CD8-positive, alpha-beta memory T cell (primary cell): ENCODE measurements at regions not wholly inside any gene's neighbourhood (a gene's known extent, or its start where the extent isn't known, plus 50 kb on each side); places are given as distances from the start of the nearest gene placed in this dataset.
A peak's percentile ranks its signal among the peaks of the same experiment; 100 is the strongest.
"Not testable (repeated sequence)": the region's sequence is repeated elsewhere in the genome, so short reads cannot be mapped to it uniquely, and the experiment has no call there.

Source experiments
- CTCF ChIA-PET: fragments of 350-600 bp; sonication (Branson Sonifier 250); formaldehyde crosslinking; loops from one replicate; lab custom pipeline; 2021; ENCODE audit warnings: antibody characterized with exemption; lab: Charles Lee
- POLR2A ChIA-PET: fragments of 350-600 bp; sonication (Branson Sonifier 250); formaldehyde crosslinking; loops from one replicate; lab custom pipeline; 2021; ENCODE audit warnings: antibody characterized with exemption; lab: Charles Lee
- DNase-seq, 5 donors: peaks; one replicate each; pipeline versions ENCODE4 v3.0.0 to v3.0.0-alpha.2; 2020 to 2022; ENCODE audit warnings: mixed read lengths in 1 of 5
- H3K27ac ChIP-seq: one replicate; pipeline ENCODE4 v1.7.0; 2013; ENCODE audit warnings: low read depth, mild to moderate bottlenecking, low read length, moderate library complexity
- H3K27me3 ChIP-seq: 2 replicates; pipeline ENCODE4 v1.7.0; 2013; ENCODE audit warnings: low read length, mild to moderate bottlenecking; ENCODE audit not compliant: insufficient read depth, poor library complexity, severe bottlenecking
- H3K36me3 ChIP-seq: 2 replicates; pipeline ENCODE4 v1.7.0; 2013; ENCODE audit warnings: mild to moderate bottlenecking, low read length, moderate library complexity; ENCODE audit not compliant: insufficient read depth
- H3K4me1 ChIP-seq: 2 replicates; pipeline ENCODE4 v1.7.0; 2013; ENCODE audit warnings: mild to moderate bottlenecking, low read length, moderate library complexity; ENCODE audit not compliant: insufficient read depth
- H3K4me3 ChIP-seq: 2 replicates; pipeline ENCODE4 v1.7.0; 2013; ENCODE audit warnings: mild to moderate bottlenecking, low read length
- H3K9me3 ChIP-seq: 2 replicates; pipeline ENCODE4 v1.7.0; 2013; ENCODE audit warnings: mild to moderate bottlenecking, low read length
- H3K27ac Mint-ChIP-seq, 8 donors: one replicate each; pipeline ENCODE4 v1.8.0; 2020 to 2021; ENCODE audit warnings: mixed read lengths in 8 of 8, mild to moderate bottlenecking in 6 of 8, inconsistent platforms in 3 of 8, moderate library complexity in 3 of 8
- H3K27me3 Mint-ChIP-seq, 2 donors: one replicate each; pipeline ENCODE4 v1.8.0; 2020 to 2021; ENCODE audit warnings: mixed read lengths in 2 of 2, mild to moderate bottlenecking in 1 of 2, moderate library complexity in 1 of 2
- H3K36me3 Mint-ChIP-seq, 3 donors: one replicate each; pipeline ENCODE4 v1.8.0; 2020 to 2021; ENCODE audit warnings: mixed read lengths in 3 of 3, inconsistent platforms in 1 of 3, mild to moderate bottlenecking in 1 of 3
- H3K4me1 Mint-ChIP-seq, 3 donors: one replicate each; pipeline ENCODE4 v1.8.0; 2020 to 2021; ENCODE audit warnings: mixed read lengths in 3 of 3, inconsistent platforms in 1 of 3, mild to moderate bottlenecking in 1 of 3
- H3K4me3 Mint-ChIP-seq, 7 donors: one replicate each; pipeline ENCODE4 v1.8.0; 2020 to 2021; ENCODE audit warnings: mixed read lengths in 7 of 7, mild to moderate bottlenecking in 6 of 7, moderate library complexity in 4 of 7, inconsistent platforms in 2 of 7
- H3K9me3 Mint-ChIP-seq, 5 donors: one replicate each; pipeline ENCODE4 v1.8.0; 2020 to 2022; ENCODE audit warnings: mixed read lengths in 5 of 5, mild to moderate bottlenecking in 3 of 5, moderate library complexity in 2 of 5, inconsistent platforms in 1 of 5

DNA sequence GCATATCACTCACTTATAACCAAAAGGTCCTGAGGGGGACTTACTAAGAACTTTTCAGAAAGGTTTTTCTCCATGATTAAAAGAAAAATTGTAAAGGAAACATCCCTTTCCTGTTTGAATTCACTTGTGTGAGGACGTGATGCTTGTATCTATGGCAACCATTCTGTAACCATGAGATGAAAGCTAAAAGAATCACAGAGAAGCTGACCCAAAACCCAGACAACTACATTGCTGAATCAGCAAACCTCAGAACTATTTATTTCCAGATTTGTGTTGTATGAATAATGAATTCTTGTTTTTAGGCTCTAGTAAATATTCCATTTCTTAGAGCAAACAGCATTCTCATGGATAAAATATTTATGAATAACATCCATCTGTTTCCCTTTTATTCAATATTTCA lies 91.2 kb downstream of the RCHY1 start:
- peaks cover 0 to 4% (median 4%) of the 10 kb centered on the region in 3 donors for H3K36me3 Mint-ChIP-seq
- no peaks in the 10 kb centered on the region for H3K9me3 ChIP-seq
- no peaks in the 10 kb centered on the region for H3K36me3 ChIP-seq
- H3K27ac Mint-ChIP-seq: no peak overlapping the region
- H3K27me3 Mint-ChIP-seq: peaks cover 8 to 31% of the 10 kb centered on the region in 2 donors
- CTCF ChIA-PET: no interaction called here
- H3K27ac ChIP-seq: no peak overlapping the region
- no peak overlapping the region for H3K4me3 Mint-ChIP-seq
- H3K27me3 ChIP-seq: no peaks in the 10 kb centered on the region
- no peak overlapping the region for H3K4me3 ChIP-seq
- no peaks in the 10 kb centered on the region for H3K4me1 Mint-ChIP-seq
- POLR2A ChIA-PET: no interaction called here
- DNase-seq: no peak
- H3K9me3 Mint-ChIP-seq: peaks cover 0 to 12% (median 7%) of the 10 kb centered on the region in 5 donors
- no peaks in the 10 kb centered on the region for H3K4me1 ChIP-seq

DNA sequence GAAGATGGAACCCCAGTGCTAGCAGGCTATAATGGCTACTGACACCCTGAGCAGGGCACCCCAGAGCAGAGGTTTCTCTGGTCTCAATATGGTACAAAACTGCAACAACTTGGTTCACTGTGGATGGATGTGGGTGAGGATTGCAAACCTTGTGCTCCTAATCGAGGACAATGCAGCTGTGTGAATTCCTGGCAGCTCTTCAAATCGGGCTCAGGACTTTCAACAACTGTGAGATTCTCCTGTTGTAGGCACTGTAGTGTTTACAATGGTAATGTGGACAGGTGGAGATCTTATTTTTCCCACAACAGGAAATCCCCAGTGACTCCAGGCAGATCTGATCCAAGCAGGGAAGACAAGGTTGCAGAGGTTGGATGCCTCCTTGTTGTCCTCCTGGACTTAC lies 101.5 kb downstream of the RCHY1 start:
- Histone ChIP-seq H3K36me3 (no peaks in the 10 kb centered on the region), H3K4me3 (no peak overlapping the region), H3K27me3 (peaks cover 7% of the 10 kb centered on the region), H3K4me1 (no peaks in the 10 kb centered on the region), H3K27ac (no peak overlapping the region), H3K9me3 (no peaks in the 10 kb centered on the region)
- Mint-ChIP-seq H3K36me3 (no peaks in the 10 kb centered on the region), H3K27ac (no peak overlapping the region), H3K9me3 (peaks cover 7 to 14% (median 9%) of the 10 kb centered on the region in 5 donors), H3K4me1 (no peaks in the 10 kb centered on the region), H3K27me3 (peaks cover 8% of the 10 kb centered on the region in 2 donors), H3K4me3 (no peak overlapping the region)
- no peak for DNase-seq
- POLR2A ChIA-PET: no interaction called here
- CTCF ChIA-PET: no interaction called here

DNA sequence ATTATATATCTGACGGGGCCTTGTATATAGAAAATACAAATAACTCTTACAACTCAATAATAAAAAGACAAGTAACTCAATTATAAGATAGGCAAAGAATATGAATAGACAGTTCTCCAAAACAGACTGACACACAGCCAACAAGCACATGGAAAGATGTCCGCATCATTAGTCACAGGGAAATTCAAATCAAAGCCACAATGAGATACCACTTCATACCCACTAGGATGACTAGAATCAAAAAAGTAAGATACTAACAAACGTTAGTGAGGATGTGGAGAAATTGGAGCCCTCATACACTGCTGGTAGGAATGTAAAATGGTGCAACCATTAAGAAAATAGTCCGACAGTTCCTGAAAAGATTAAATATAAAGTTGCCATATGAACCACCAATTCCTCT lies 115.7 kb downstream of the RCHY1 start:
- Mint-ChIP-seq H3K36me3 (no peaks in the 10 kb centered on the region), H3K4me1 (no peaks in the 10 kb centered on the region), H3K4me3 (no peak overlapping the region), H3K27me3 (peaks cover 9 to 23% of the 10 kb centered on the region in 2 donors), H3K27ac (no peak overlapping the region), H3K9me3 (peaks cover 3 to 8% (median 5%) of the 10 kb centered on the region in 5 donors)
- POLR2A ChIA-PET: no interaction called here
- no peak for DNase-seq
- Histone ChIP-seq H3K27ac (no peak overlapping the region), H3K4me3 (no peak overlapping the region), H3K27me3 (no peaks in the 10 kb centered on the region), H3K36me3 (no peaks in the 10 kb centered on the region), H3K4me1 (no peaks in the 10 kb centered on the region), H3K9me3 (no peaks in the 10 kb centered on the region)
- CTCF ChIA-PET: no interaction called here

DNA sequence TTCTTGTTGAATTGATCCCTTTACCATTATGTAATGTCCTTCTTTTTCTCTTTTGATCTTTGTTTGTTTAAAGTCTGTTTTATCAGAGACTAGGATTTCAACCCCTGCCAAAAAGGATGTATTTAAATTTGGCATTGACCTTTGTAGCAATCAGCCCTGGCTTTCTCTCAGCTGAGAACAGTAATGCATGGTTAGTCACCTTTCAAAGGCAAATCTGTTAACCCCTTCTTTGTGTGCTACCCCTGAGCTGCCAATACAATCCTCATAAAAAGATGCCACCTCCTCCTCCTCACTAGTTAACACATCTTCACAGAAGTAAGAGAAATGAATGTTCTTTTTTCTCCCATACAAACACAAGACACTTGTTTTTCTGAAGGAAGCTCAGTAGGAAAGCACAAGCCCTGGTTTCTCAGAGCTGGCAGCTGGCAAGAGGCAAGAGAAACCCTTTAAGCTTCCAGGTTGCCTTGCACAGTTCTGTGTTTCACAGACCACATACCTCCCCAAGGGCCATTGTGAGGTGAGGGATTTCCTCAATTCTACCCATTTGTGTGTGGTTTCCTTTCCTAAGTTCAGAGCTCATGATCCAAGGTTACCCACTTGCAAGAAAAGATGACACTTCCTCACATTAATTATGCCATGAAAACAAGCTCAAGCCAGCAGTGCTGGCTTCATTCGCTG lies 122.6 kb downstream of the RCHY1 start:
- Histone ChIP-seq H3K4me3 (no peak overlapping the region), H3K4me1 (no peaks in the 10 kb centered on the region), H3K27me3 (no peaks in the 10 kb centered on the region), H3K9me3 (no peaks in the 10 kb centered on the region), H3K27ac (no peak overlapping the region), H3K36me3 (no peaks in the 10 kb centered on the region)
- DNase-seq: no peak
- Mint-ChIP-seq H3K27ac (no peak overlapping the region), H3K4me3 (peak overlapping the region in 1 of 7 donors; percentile 36), H3K9me3 (peaks cover 0 to 12% (median 0%) of the 10 kb centered on the region in 5 donors), H3K4me1 (no peaks in the 10 kb centered on the region), H3K36me3 (no peaks in the 10 kb centered on the region), H3K27me3 (peaks cover 10 to 24% of the 10 kb centered on the region in 2 donors)
- CTCF ChIA-PET: no interaction called here
- POLR2A ChIA-PET: no interaction called here

DNA sequence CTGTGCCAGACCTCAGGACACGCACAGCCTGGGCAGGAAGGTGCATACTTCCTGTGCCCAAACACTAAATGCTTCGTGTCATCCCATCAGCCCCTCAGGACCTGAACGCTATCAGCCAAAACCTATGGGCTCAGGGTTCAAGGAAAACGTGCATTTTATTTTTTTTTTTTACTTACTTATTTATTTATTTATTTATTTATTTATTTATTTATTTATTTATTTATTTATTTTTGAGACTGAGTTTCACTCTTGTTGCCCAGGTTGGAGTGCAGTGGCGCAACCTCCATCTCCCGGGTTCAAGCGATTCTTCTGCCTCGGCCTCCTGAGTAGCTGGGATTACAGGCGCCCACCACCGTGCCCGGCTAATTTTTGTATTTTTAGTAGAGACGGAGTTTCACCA lies 127.8 kb downstream of the RCHY1 start:
- H3K36me3 Mint-ChIP-seq, CTCF ChIA-PET: not testable (repeated sequence)

DNA sequence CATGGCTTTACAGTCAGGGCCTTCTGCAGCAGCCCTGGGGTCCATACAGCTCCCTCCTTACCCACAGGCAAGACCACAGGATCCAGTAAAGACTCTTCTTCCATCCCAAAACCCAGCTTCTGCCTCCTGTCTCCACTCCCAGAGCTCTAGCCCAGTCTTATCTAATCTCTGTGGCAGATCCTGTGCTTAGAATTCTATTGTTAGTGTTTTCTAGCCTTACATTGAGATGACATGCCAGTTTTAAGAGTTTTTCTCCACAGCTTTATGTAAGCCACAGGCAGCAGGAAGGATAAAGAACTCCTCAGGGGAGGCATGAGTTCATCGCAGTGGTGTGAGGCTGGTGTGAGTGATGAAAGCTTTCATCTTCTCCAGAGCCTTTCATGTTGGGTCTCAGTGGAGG lies 129.1 kb downstream of the RCHY1 start:
- Mint-ChIP-seq H3K36me3 (no peaks in the 10 kb centered on the region), H3K4me3 (no peak overlapping the region), H3K9me3 (peaks cover 2 to 6% (median 3%) of the 10 kb centered on the region in 5 donors), H3K27me3 (peaks cover 0 to 1% of the 10 kb centered on the region in 2 donors), H3K27ac (no peak overlapping the region), H3K4me1 (no peaks in the 10 kb centered on the region)
- Histone ChIP-seq H3K4me1 (no peaks in the 10 kb centered on the region), H3K4me3 (no peak overlapping the region), H3K27me3 (no peaks in the 10 kb centered on the region), H3K27ac (no peak overlapping the region), H3K9me3 (no peaks in the 10 kb centered on the region), H3K36me3 (no peaks in the 10 kb centered on the region)
- POLR2A ChIA-PET: no interaction called here
- no peak for DNase-seq
- CTCF ChIA-PET: no interaction called here

More for the DNA sequence above, 127.8 kb downstream of the RCHY1 start:
- POLR2A ChIA-PET, H3K27ac Mint-ChIP-seq, H3K4me3 Mint-ChIP-seq, H3K27ac ChIP-seq, H3K4me3 ChIP-seq, H3K27me3 Mint-ChIP-seq, H3K9me3 ChIP-seq, H3K4me1 Mint-ChIP-seq, H3K9me3 Mint-ChIP-seq, H3K36me3 ChIP-seq, H3K4me1 ChIP-seq, H3K27me3 ChIP-seq, DNase-seq: not testable (repeated sequence)

DNA sequence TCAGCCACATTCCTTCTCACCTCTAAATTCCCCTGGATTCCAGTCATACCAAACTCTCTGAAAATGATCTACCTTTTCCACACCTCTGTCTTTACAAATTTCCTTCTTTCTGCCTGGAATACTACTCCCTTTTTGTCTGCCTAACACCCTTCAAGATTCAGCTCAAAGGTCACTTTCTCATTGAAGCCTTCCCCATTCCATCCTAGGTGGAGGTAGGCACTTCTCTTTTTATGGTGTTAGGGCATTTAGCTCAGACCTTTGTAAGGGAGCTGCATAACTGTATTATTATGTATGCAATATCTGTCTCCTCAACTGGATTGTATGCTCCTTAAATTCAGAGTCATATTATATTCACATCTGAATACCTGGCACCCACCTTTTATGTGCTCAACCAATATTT lies 137.7 kb downstream of the RCHY1 start:
- Histone ChIP-seq H3K36me3 (no peaks in the 10 kb centered on the region), H3K27ac (no peak overlapping the region), H3K27me3 (no peaks in the 10 kb centered on the region), H3K4me1 (no peaks in the 10 kb centered on the region), H3K9me3 (no peaks in the 10 kb centered on the region), H3K4me3 (no peak overlapping the region)
- Mint-ChIP-seq H3K4me3 (no peak overlapping the region), H3K9me3 (peaks cover 0 to 11% (median 2%) of the 10 kb centered on the region in 5 donors), H3K36me3 (no peaks in the 10 kb centered on the region), H3K27ac (no peak overlapping the region), H3K4me1 (no peaks in the 10 kb centered on the region), H3K27me3 (peaks cover 2 to 5% of the 10 kb centered on the region in 2 donors)
- ChIA-PET POLR2A (no interaction called here), CTCF (no interaction called here)
- DNase-seq: no peak

DNA sequence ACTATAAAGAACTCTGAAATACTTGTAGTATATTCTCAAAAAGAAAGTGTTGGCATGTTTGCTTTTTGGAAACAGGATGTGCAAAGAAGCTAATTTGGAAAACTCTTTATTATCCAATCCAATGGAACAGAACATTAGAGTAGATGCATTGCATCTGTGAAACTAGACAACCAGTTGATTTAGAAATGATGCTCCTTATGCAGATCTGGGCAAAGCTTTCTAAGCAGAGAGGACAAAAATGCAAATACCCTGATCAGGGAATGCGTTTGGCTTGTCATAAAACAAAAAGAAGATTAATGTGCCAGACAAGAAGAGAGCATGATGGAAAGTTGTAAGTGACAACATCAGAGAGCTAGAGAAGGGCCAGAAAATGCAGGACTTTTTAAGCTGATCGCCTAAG lies 142.3 kb downstream of the RCHY1 start:
- ChIA-PET POLR2A (no interaction called here), CTCF (no interaction called here)
- H3K4me1 ChIP-seq: no peaks in the 10 kb centered on the region
- no peak for DNase-seq
- H3K36me3 ChIP-seq: no peaks in the 10 kb centered on the region
- H3K9me3 ChIP-seq: no peaks in the 10 kb centered on the region
- Mint-ChIP-seq H3K4me3 (no peak overlapping the region), H3K36me3 (no peaks in the 10 kb centered on the region), H3K27ac (no peak overlapping the region), H3K9me3 (peaks cover 0 to 3% (median 0%) of the 10 kb centered on the region in 5 donors), H3K4me1 (no peaks in the 10 kb centered on the region), H3K27me3 (peaks cover 2 to 12% of the 10 kb centered on the region in 2 donors)
- no peaks in the 10 kb centered on the region for H3K27me3 ChIP-seq
- no peak overlapping the region for H3K4me3 ChIP-seq
- H3K27ac ChIP-seq: no peak overlapping the region
